ENCODE measurements at regions not wholly inside any gene's neighbourhood (a gene's known extent, or its start where the extent isn't known, plus 50 kb on each side); places are given as distances from the start of the nearest gene placed in this dataset.

- TF ChIP-seq CTCF (IDR thresholded peaks at IDR 0.05): no peak
- TF ChIP-seq POLR2A (IDR thresholded peaks at IDR 0.05): no peak
These were observed 424.9 kb downstream of the ADGRL2 start for GRCh38 chr1:82225421-82226185.

Data from uterus (tissue), 2 donors.